ENCODE measurements at regions not wholly inside any gene's neighbourhood (a gene's known extent, or its start where the extent isn't known, plus 50 kb on each side); places are given as distances from the start of the nearest gene placed in this dataset.

GRCh38 chr10:28906415-28906814 lies 229.1 kb downstream of the BAMBI start:
- TF ChIP-seq, protein P1, sequence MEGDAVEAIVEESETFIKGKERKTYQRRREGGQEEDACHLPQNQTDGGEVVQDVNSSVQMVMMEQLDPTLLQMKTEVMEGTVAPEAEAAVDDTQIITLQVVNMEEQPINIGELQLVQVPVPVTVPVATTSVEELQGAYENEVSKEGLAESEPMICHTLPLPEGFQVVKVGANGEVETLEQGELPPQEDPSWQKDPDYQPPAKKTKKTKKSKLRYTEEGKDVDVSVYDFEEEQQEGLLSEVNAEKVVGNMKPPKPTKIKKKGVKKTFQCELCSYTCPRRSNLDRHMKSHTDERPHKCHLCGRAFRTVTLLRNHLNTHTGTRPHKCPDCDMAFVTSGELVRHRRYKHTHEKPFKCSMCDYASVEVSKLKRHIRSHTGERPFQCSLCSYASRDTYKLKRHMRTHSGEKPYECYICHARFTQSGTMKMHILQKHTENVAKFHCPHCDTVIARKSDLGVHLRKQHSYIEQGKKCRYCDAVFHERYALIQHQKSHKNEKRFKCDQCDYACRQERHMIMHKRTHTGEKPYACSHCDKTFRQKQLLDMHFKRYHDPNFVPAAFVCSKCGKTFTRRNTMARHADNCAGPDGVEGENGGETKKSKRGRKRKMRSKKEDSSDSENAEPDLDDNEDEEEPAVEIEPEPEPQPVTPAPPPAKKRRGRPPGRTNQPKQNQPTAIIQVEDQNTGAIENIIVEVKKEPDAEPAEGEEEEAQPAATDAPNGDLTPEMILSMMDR (IDR thresholded peaks at IDR 0.05; ENCODE audit: low read depth, low read length, poor library complexity, severe bottlenecking): no peak
- TF ChIP-seq EZH2phosphoT487 (IDR thresholded peaks at IDR 0.05; ENCODE audit: borderline replicate concordance, low read length): no peak

Data from DOHH2 (cell line).